K562 (cell line): ENCODE measurements at regions not wholly inside any gene's neighbourhood (a gene's known extent, or its start where the extent isn't known, plus 50 kb on each side); places are given as distances from the start of the nearest gene placed in this dataset.

Experiments
- ATAC-seq: fragments of 200-7000 bp; cut with Tn5 transposase; 3 replicates; pipeline ENCODE4 v1.9.1; 2020; ENCODE audit warnings: moderate library complexity
- BruUV-seq: library from RNA; stranded (reverse); fragments of 400-500 nt; replicated peaks from 2 replicates; lab custom pipeline; 2021; lab: Mats Ljungman, UMichigan
- CTCF ChIA-PET: fragments of 300-600 bp; formaldehyde crosslinking; extraction: SDS; loops from one replicate; lab custom pipeline; 2021; ENCODE audit warnings: low intra/inter-chr PET ratio; lab: Yijun Ruan, JAX
- POLR2A ChIA-PET: fragments of 300-600, 350-650 bp; sonication (Branson Sonifier 250); formaldehyde crosslinking; extraction: SDS; loops from one replicate; lab custom pipeline; 2021; ENCODE audit warnings: antibody characterized with exemption, inconsistent platforms; lab: Yijun Ruan, JAX
- DNase-seq, 4 experiments: peaks; one replicate each; pipeline versions ENCODE4 v3.0.0 to v3.0.0-alpha.2; 2011 to 2018; ENCODE audit warnings: low spot score in 3 of 4, mixed read lengths in 3 of 4; ENCODE audit errors: extremely low read depth in 1 of 4
- FAIRE-seq: peaks from 2 replicates; lab custom pipeline; 2011; peaks lifted over from hg19 to GRCh38; lab: Jason Lieb, UNC
- H2AFZ ChIP-seq: 2 replicates; pipeline ENCODE4 v1.6.0; 2011; ENCODE audit warnings: low read depth, low read length, control low read depth, inconsistent platforms
- H3K27ac ChIP-seq: fragments of 200-600 bp; 3 replicates; pipeline ENCODE4 v1.8.0; 2011; ENCODE audit warnings: low read depth, mild to moderate bottlenecking, control low read depth, inconsistent platforms, low read length, moderate library complexity, mixed read lengths; ENCODE audit errors: extremely low read depth
- H3K27me3 ChIP-seq, 2 experiments: fragments of 300-600 bp in 1 of 2; 2 replicates in 1 of 2; 3 replicates in 1 of 2; pipeline versions ENCODE4 v1.6.0 to v1.8.0; 2011; ENCODE audit warnings: inconsistent platforms in 2 of 2, low read length in 2 of 2, mild to moderate bottlenecking in 1 of 2, mixed read lengths in 1 of 2, moderate library complexity in 1 of 2; ENCODE audit not compliant: control insufficient read depth in 2 of 2, insufficient read depth in 2 of 2
- H3K36me3 ChIP-seq: fragments of 300-600 bp; 3 replicates; pipeline ENCODE4 v1.8.0; 2011; ENCODE audit warnings: mild to moderate bottlenecking, low read length, inconsistent platforms; ENCODE audit not compliant: control insufficient read depth, insufficient read depth
- H3K4me1 ChIP-seq, 2 experiments: fragments of 200-600 bp in 1 of 2; replicated peaks in 1 of 2; 2 replicates in 1 of 2; 3 replicates in 1 of 2; pipeline versions ENCODE4 v1.5.1 to v1.8.0; 2011; ENCODE audit warnings: inconsistent platforms in 2 of 2, low read length in 2 of 2, mild to moderate bottlenecking in 1 of 2, mixed read lengths in 1 of 2, moderate library complexity in 1 of 2; ENCODE audit not compliant: control insufficient read depth in 2 of 2, insufficient read depth in 2 of 2
- H3K4me2 ChIP-seq: 2 replicates; pipeline ENCODE4 v1.6.1; 2011; ENCODE audit warnings: low read length, control low read depth, inconsistent platforms, mixed read lengths; ENCODE audit not compliant: insufficient read depth
- H3K4me3 ChIP-seq: fragments of 200-600 bp; sonication (generic), shearing (Covaris generic); 2 replicates; pipeline ENCODE4 v1.5.1; 2016; ENCODE audit warnings: control low read depth, inconsistent platforms
- H3K79me2 ChIP-seq: fragments of 200-600 bp; 3 replicates; pipeline ENCODE4 v1.8.0; 2011; ENCODE audit warnings: low read length, inconsistent platforms; ENCODE audit not compliant: control insufficient read depth, insufficient read depth
- H3K9ac ChIP-seq, 2 experiments: 2 replicates each; pipeline versions ENCODE4 v1.6.0 to v1.6.1; 2011; ENCODE audit warnings: low read depth in 2 of 2, low read length in 2 of 2, control low read depth in 1 of 2, inconsistent platforms in 1 of 2, mild to moderate bottlenecking in 1 of 2, mixed read lengths in 1 of 2; ENCODE audit not compliant: insufficient read depth in 1 of 2
- H3K9me1 ChIP-seq: one replicate; pipeline ENCODE4 v1.6.0; 2011; ENCODE audit warnings: inconsistent platforms, mild to moderate bottlenecking, low read length, moderate library complexity; ENCODE audit not compliant: control insufficient read depth, insufficient read depth
- H3K9me3 ChIP-seq: replicated peaks from 2 replicates; pipeline ENCODE4 v1.5.1; 2011; ENCODE audit warnings: low read depth, low read length, inconsistent platforms; ENCODE audit not compliant: control insufficient read depth, insufficient read depth
- H4K20me1 ChIP-seq: replicated peaks from 2 replicates; pipeline ENCODE4 v1.6.1; 2011; ENCODE audit warnings: low read length, inconsistent platforms, mixed read lengths; ENCODE audit not compliant: control insufficient read depth, insufficient read depth
- BMI1 ChIP-seq: fragments of 150-350 bp; IDR thresholded peaks from 2 replicates; pipeline ENCODE4 v1.6.1; 2014; ENCODE audit warnings: low read length
- CC2D1A ChIP-seq: fragments of 450-650 bp; IDR thresholded peaks from 2 replicates; pipeline ENCODE4 v1.6.1; 2017; ENCODE audit warnings: mild to moderate bottlenecking
- COPS2 ChIP-seq: fragments of 450-650 bp; conservative IDR thresholded peaks from 2 replicates; pipeline ENCODE4 v1.6.1; 2016; ENCODE audit warnings: mild to moderate bottlenecking, moderate library complexity
- EGR1 ChIP-seq: fragments of 450-650 bp; conservative IDR thresholded peaks from 2 replicates; pipeline ENCODE4 v1.6.1; 2017; ENCODE audit warnings: mild to moderate bottlenecking
- FOXA3 ChIP-seq, 2 experiments: fragments of 450-650 bp in 1 of 2; sonication (generic) in 1 of 2; formaldehyde crosslinking; IDR thresholded peaks in 1 of 2; conservative IDR thresholded peaks in 1 of 2; 2 replicates each; pipeline versions ENCODE4 v1.4.0 to v1.8.0; 2020 to 2022; ENCODE audit warnings: mild to moderate bottlenecking in 2 of 2, missing genetic modification reagents in 1 of 2
- MIER1 ChIP-seq: fragments of 450-650 bp; IDR thresholded peaks from 2 replicates; pipeline ENCODE4 v1.6.1; 2016; ENCODE audit warnings: antibody characterized with exemption, mild to moderate bottlenecking, low read depth
- NFATC3 ChIP-seq: fragments of 450-650 bp; IDR thresholded peaks from 2 replicates; pipeline ENCODE4 v1.6.1; 2017; ENCODE audit warnings: mild to moderate bottlenecking
- POLR2AphosphoS2 ChIP-seq: IDR thresholded peaks from 2 replicates; pipeline ENCODE4 v1.6.1; 2012; ENCODE audit warnings: low read length, improper control_type of control experiment
- PPARD ChIP-seq: fragments of 250-450 bp; sonication (Bioruptor Pico); IDR thresholded peaks from 2 replicates; pipeline ENCODE4 v1.8.0; 2022; ENCODE audit warnings: inconsistent platforms, mild to moderate bottlenecking, moderate library complexity
- RHOXF2B ChIP-seq: fragments of 250-450 bp; sonication (Bioruptor Pico); conservative IDR thresholded peaks from 2 replicates; pipeline ENCODE4 v1.5.1; 2021
- SMARCA5 ChIP-seq: fragments of 450-650 bp; IDR thresholded peaks from 2 replicates; pipeline ENCODE4 v1.6.1; 2016
- TCF15 ChIP-seq: fragments of 250-450 bp; sonication (Bioruptor Pico); IDR thresholded peaks from 2 replicates; pipeline ENCODE4 v1.8.0; 2022; ENCODE audit warnings: moderate library complexity, mild to moderate bottlenecking, inconsistent platforms
- U2AF1 ChIP-seq: fragments of 200-400 bp; formaldehyde crosslinking; optimal IDR thresholded peaks from 2 replicates; pipeline ENCODE3; 2017; ENCODE audit warnings: mild to moderate bottlenecking, low read depth, low read length, moderate library complexity
- ZBTB33 ChIP-seq: sonication (generic); formaldehyde crosslinking; IDR thresholded peaks from 2 replicates; pipeline ENCODE4 v1.8.1; 2023; ENCODE audit warnings: mild to moderate bottlenecking, missing genetic modification reagents
- ZNF133 ChIP-seq: fragments of 250-450 bp; sonication (Bioruptor Pico); IDR thresholded peaks from 2 replicates; pipeline ENCODE4 v1.4.0; 2020; ENCODE audit warnings: mild to moderate bottlenecking
- ZNF134 ChIP-seq: fragments of 250-450 bp; sonication (Bioruptor Pico); conservative IDR thresholded peaks from 2 replicates; pipeline ENCODE4 v1.4.0; 2020
- ZNF174 ChIP-seq: fragments of 250-450 bp; sonication (Bioruptor Pico); IDR thresholded peaks from 2 replicates; pipeline ENCODE4 v1.4.0; 2020; ENCODE audit warnings: mild to moderate bottlenecking
- ZNF224 ChIP-seq: sonication (generic); formaldehyde crosslinking; IDR thresholded peaks from 2 replicates; pipeline ENCODE4 v1.8.0; 2022; ENCODE audit warnings: mild to moderate bottlenecking, missing genetic modification reagents
- ZNF239 ChIP-seq: fragments of 250-450 bp; sonication (Bioruptor Pico); IDR thresholded peaks from 2 replicates; pipeline ENCODE4 v1.4.0; 2020; ENCODE audit warnings: mild to moderate bottlenecking
- ZNF398 ChIP-seq: fragments of 250-450 bp; sonication (Bioruptor Pico); IDR thresholded peaks from 2 replicates; pipeline ENCODE4 v1.8.0; 2021; ENCODE audit warnings: moderate library complexity, mild to moderate bottlenecking, inconsistent platforms
- WGBS: fragments of 100-300 bp; shearing (Covaris generic); methylation state at CpG from one replicate; pipeline ENCODE4 v1.1.6; 2016; ENCODE audit warnings: low coverage, mixed read lengths; ENCODE audit not compliant: insufficient coverage; ENCODE audit errors: missing lambda C conversion rate; 5-methylcytosine and 5-hydroxymethylcytosine counted together
- in situ Hi-C: fragments of 300-500 bp; cut with MboI; formaldehyde crosslinking; loops from 4 replicates; pipeline ENCODE4 v1.15.0; 2018; ENCODE audit warnings: inconsistent platforms, mixed read lengths
- intact Hi-C: fragments of 100-400 bp; cut with micrococcal nuclease; formaldehyde crosslinking; loops from 2 replicates; pipeline ENCODE4 v1.14.2; 2022

- Histone ChIP-seq H3K27ac (no peak overlapping the region), H3K4me1 (no peaks in the 10 kb centered on the region), H3K9me3 (no peaks in the 10 kb centered on the region), H3K4me3 (no peak overlapping the region), H3K4me2 (no peak overlapping the region), H3K9ac (no peak overlapping the region), H3K79me2 (no peaks in the 10 kb centered on the region), H4K20me1 (no peaks in the 10 kb centered on the region), H3K9me1 (no peaks in the 10 kb centered on the region), H2AFZ (no peak overlapping the region), H3K27me3 (peaks cover 0 to 10% of the 10 kb centered on the region in 2 experiments; a peak in 2 of 5 replicates), H3K36me3 (no peaks in the 10 kb centered on the region)
- FAIRE-seq = no peak
- no peak for DNase-seq
- WGBS = 3% methylated on average over 4 of the region's 4 CpGs
- ChIA-PET CTCF (no interaction called here), POLR2A (no interaction called here)
- BruUV-seq = no TSS peak
- TF ChIP-seq U2AF1 (no peak), ZNF239 (CRISPR knock-in tag) (no peak), COPS2 (no peak), NFATC3 (no peak), BMI1 (no peak), EGR1 (no peak), PPARD (CRISPR knock-in tag) (no peak), SMARCA5 (no peak), RHOXF2B (CRISPR knock-in tag) (no peak), FOXA3 (CRISPR knock-in tag; conservative IDR thresholded peaks at IDR 0.05 in 1 of 2, IDR thresholded peaks at IDR 0.05 in 1 of 2) (no peak), ZNF133 (CRISPR knock-in tag) (no peak), ZNF224 (CRISPR knock-in tag) (no peak), POLR2AphosphoS2 (no peak), MIER1 (no peak), ZNF398 (CRISPR knock-in tag) (no peak), CC2D1A (no peak), ZNF134 (CRISPR knock-in tag) (no peak), TCF15 (no peak), ZBTB33 (CRISPR knock-in tag) (no peak), ZNF174 (CRISPR knock-in tag) (no peak)
- intact Hi-C loops = no loop called here
- no peak for ATAC-seq
- in situ Hi-C loops = no loop called here
Observed at GRCh38 chr1:230499496-230499895, 73.4 kb upstream of the PGBD5 start.
